ENCODE measurements at regions not wholly inside any gene's neighbourhood (a gene's known extent, or its start where the extent isn't known, plus 50 kb on each side); places are given as distances from the start of the nearest gene placed in this dataset.

DNA sequence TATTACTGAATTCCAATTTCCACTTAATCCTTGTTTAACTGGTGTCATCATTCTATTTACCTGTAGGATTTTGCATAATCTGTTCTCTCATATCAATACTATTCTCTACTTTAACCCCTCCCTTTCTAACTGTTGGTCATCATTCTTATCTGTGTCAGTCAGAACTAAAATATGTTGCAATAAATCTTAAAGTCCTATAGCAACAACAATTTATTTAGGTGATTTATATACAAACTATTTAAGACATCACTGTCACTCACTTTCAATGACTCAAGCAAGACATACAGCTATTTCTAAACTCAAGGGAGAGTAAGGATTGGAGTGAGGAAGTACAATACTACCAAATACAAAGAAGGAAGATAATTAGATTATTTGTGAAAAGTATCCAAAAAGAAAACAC is 740.4 kb downstream of the DSC3 start:
- TF ChIP-seq, protein P1, sequence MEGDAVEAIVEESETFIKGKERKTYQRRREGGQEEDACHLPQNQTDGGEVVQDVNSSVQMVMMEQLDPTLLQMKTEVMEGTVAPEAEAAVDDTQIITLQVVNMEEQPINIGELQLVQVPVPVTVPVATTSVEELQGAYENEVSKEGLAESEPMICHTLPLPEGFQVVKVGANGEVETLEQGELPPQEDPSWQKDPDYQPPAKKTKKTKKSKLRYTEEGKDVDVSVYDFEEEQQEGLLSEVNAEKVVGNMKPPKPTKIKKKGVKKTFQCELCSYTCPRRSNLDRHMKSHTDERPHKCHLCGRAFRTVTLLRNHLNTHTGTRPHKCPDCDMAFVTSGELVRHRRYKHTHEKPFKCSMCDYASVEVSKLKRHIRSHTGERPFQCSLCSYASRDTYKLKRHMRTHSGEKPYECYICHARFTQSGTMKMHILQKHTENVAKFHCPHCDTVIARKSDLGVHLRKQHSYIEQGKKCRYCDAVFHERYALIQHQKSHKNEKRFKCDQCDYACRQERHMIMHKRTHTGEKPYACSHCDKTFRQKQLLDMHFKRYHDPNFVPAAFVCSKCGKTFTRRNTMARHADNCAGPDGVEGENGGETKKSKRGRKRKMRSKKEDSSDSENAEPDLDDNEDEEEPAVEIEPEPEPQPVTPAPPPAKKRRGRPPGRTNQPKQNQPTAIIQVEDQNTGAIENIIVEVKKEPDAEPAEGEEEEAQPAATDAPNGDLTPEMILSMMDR (IDR thresholded peaks at IDR 0.05): no peak
- TF ChIP-seq POLR2A (IDR thresholded peaks at IDR 0.05): no peak

Measured in heart left ventricle (tissue), 13 donors.